ENCODE measurements at regions not wholly inside any gene's neighbourhood (a gene's known extent, or its start where the extent isn't known, plus 50 kb on each side); places are given as distances from the start of the nearest gene placed in this dataset.

GRCh38 chr2:236793023-236794011 lies 223.7 kb downstream of the ACKR3 start:
- Histone ChIP-seq H3K36me3 (replicated peaks in 1 of 2; ENCODE audit: insufficient read depth in 1 of 2, low read depth in 2 of 2) (no peaks in the 10 kb centered on the region), H3K4me1 (peaks cover 3% of the 10 kb centered on the region), H3K27me3 (no peaks in the 10 kb centered on the region), H3K9me3 (no peaks in the 10 kb centered on the region), H3K4me3 (no peak overlapping the region), H3K27ac (no peak overlapping the region)
- WGBS, 2 donors, result 86 to 87% methylated on average over 26 to 34 of the region's 37 CpGs
- TF ChIP-seq POLR2A (IDR thresholded peaks at IDR 0.05) (no peak), CTCF (IDR thresholded peaks at IDR 0.05) (no peak)
- no peak for DNase-seq
- intact Hi-C loops (cut with DNase I), result no loop called here
- no peak for ATAC-seq

GRCh38 chr2:236794176-236794957 lies 224.7 kb downstream of the ACKR3 start:
- Histone ChIP-seq H3K9me3 (no peaks in the 10 kb centered on the region), H3K27ac (no peak overlapping the region), H3K4me3 (no peak overlapping the region), H3K27me3 (no peaks in the 10 kb centered on the region), H3K36me3 (replicated peaks in 1 of 2; ENCODE audit: insufficient read depth in 1 of 2, low read depth in 2 of 2) (no peaks in the 10 kb centered on the region), H3K4me1 (peaks cover under 1% of the 10 kb centered on the region)
- WGBS, 2 donors, result 68 to 74% methylated on average over 14 of the region's 14 CpGs
- ATAC-seq, result no peak
- DNase-seq, result no peak
- TF ChIP-seq POLR2A (IDR thresholded peaks at IDR 0.05) (no peak), CTCF (IDR thresholded peaks at IDR 0.05) (no peak)
- intact Hi-C loops (cut with DNase I), result no loop called here

GRCh38 chr2:236795169-236795860 lies 225.7 kb downstream of the ACKR3 start:
- Histone ChIP-seq H3K9me3 (no peaks in the 10 kb centered on the region), H3K4me1 (no peaks in the 10 kb centered on the region), H3K4me3 (no peak overlapping the region), H3K27me3 (no peaks in the 10 kb centered on the region), H3K27ac (no peak overlapping the region), H3K36me3 (replicated peaks in 1 of 2; ENCODE audit: insufficient read depth in 1 of 2, low read depth in 2 of 2) (no peaks in the 10 kb centered on the region)
- no peak for TF ChIP-seq POLR2A (IDR thresholded peaks at IDR 0.05)
- TF ChIP-seq CTCF (IDR thresholded peaks at IDR 0.05), result no peak
- no peak for DNase-seq
- intact Hi-C loops (cut with DNase I), result no loop called here
- 86 to 92% methylated on average over 11 of the region's 11 CpGs for WGBS, 2 donors
- ATAC-seq, result no peak

GRCh38 chr2:236795861-236796219 lies 226.2 kb downstream of the ACKR3 start:
- DNase-seq, result no peak
- Histone ChIP-seq H3K9me3 (no peaks in the 10 kb centered on the region), H3K36me3 (replicated peaks in 1 of 2; ENCODE audit: insufficient read depth in 1 of 2, low read depth in 2 of 2) (no peaks in the 10 kb centered on the region), H3K27ac (no peak overlapping the region), H3K4me1 (no peaks in the 10 kb centered on the region), H3K27me3 (no peaks in the 10 kb centered on the region), H3K4me3 (no peak overlapping the region)
- 92 to 98% methylated on average over 7 to 8 of the region's 8 CpGs for WGBS, 2 donors
- intact Hi-C loops (cut with DNase I), result no loop called here
- no peak for ATAC-seq
- no peak for TF ChIP-seq POLR2A (IDR thresholded peaks at IDR 0.05)
- no peak for TF ChIP-seq CTCF (IDR thresholded peaks at IDR 0.05)

Measured in body of pancreas (tissue), 4 donors.